Activated CD4-positive, alpha-beta memory T cell treated with anti-CD3 and anti-CD28 coated beads, Interleukin-2, amount 10 ng/mL, durations not matched to agents 7 days and 5 days (primary cell): ENCODE measurements at regions not wholly inside any gene's neighbourhood (a gene's known extent, or its start where the extent isn't known, plus 50 kb on each side); places are given as distances from the start of the nearest gene placed in this dataset.
"Not testable (repeated sequence)": the region's sequence is repeated elsewhere in the genome, so short reads cannot be mapped to it uniquely, and the experiment has no call there.

ENCODE experiments used
- CTCF ChIA-PET: fragments of 350-600 bp; sonication (Branson Sonifier 250); formaldehyde crosslinking; loops from one replicate; lab custom pipeline; 2021; ENCODE audit warnings: antibody characterized with exemption, inconsistent platforms; lab: Charles Lee
- POLR2A ChIA-PET: fragments of 350-600 bp; sonication (Branson Sonifier 250); formaldehyde crosslinking; loops from one replicate; lab custom pipeline; 2021; ENCODE audit warnings: antibody characterized with exemption; lab: Charles Lee
- DNase-seq: peaks from one replicate; pipeline ENCODE4 v3.0.0-alpha.2; 2020
- H3K27ac Mint-ChIP-seq: one replicate; pipeline ENCODE4 v1.8.0; 2021; ENCODE audit warnings: mild to moderate bottlenecking, mixed read lengths
- H3K27me3 Mint-ChIP-seq: one replicate; pipeline ENCODE4 v1.8.0; 2021; ENCODE audit warnings: mixed read lengths
- H3K36me3 Mint-ChIP-seq: one replicate; pipeline ENCODE4 v1.8.0; 2021; ENCODE audit warnings: low read depth, mixed read lengths
- H3K4me1 Mint-ChIP-seq: one replicate; pipeline ENCODE4 v1.8.0; 2021; ENCODE audit warnings: mixed read lengths
- H3K4me3 Mint-ChIP-seq: one replicate; pipeline ENCODE4 v1.8.0; 2021; ENCODE audit warnings: mild to moderate bottlenecking, mixed read lengths
- H3K9me3 Mint-ChIP-seq: one replicate; pipeline ENCODE4 v1.8.0; 2021; ENCODE audit warnings: mixed read lengths

DNA sequence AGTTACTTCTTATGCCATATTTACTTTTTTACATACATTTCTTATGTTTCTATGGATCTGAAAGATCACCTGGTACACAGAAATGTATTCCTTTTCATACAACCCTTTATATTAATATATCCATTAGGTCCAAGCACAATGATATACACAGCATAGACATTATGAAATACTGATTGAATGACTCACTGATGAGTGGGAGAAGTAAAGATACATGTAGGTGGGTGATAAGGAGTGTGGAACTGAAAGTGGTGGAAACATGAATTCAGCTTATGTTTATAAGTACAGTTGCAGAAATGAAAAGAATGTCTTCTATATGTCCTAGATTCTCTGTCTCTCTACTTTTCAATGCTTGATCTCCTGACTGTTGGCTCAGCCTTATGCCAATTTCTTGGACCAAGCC lies 87.9 kb downstream of the YIPF7 start:
- DNase-seq: no peak
- POLR2A ChIA-PET: no interaction called here
- Mint-ChIP-seq H3K36me3 (no peaks in the 10 kb centered on the region), H3K9me3 (no peaks in the 10 kb centered on the region), H3K27ac (no peak overlapping the region), H3K4me3 (no peak overlapping the region), H3K27me3 (no peaks in the 10 kb centered on the region), H3K4me1 (no peaks in the 10 kb centered on the region)
- CTCF ChIA-PET: no interaction called here

DNA sequence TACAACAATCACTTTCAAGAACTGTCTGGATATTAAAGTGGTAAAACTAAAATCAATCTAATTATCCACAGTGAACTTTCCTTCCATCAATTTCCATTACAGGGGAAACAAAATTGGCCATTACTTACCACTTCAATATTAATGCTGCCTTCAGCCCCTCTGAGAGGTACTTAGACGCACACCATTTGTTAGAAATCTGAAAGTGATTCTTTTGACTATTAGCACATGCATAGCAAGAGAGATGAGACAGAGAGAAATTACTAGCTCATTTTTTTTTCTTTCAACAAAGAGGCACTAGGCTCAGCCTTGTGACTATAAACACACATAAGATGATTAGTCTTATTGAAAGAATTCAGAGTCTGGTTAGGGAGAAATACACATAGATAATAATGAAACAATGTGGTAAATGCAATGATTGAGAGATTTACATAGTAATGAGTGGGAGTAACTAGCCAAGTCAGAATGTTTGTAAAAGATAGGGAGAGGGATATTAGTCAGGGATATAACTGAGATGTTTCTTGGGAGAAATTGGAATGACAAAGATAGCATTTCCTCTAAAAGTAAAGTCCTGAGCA lies 93.3 kb downstream of the YIPF7 start:
- Mint-ChIP-seq H3K27me3 (no peaks in the 10 kb centered on the region), H3K36me3 (no peaks in the 10 kb centered on the region), H3K4me3 (no peak overlapping the region), H3K9me3 (no peaks in the 10 kb centered on the region), H3K4me1 (no peaks in the 10 kb centered on the region), H3K27ac (no peak overlapping the region)
- ChIA-PET CTCF (no interaction called here), POLR2A (no interaction called here)
- DNase-seq: no peak

DNA sequence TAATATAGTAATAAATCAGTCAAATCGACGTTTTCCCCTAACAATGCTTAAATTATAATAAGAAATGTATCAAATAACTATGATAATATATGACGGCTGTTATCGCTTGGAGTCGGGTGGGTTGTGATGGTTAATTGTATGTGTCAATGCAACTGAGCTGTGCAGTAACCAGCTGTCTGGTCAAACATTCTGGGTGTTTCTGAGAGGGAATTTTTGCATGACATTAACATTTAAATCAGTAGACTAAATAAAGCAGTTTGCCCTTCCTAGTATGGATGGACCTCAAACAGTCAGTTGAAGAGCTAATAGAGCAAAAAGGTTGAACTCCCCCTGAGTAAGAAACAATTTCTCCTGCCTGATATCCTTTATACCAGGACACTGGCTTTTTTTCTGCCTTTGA lies 96.7 kb downstream of the YIPF7 start:
- POLR2A ChIA-PET: no interaction called here
- Mint-ChIP-seq H3K27me3 (no peaks in the 10 kb centered on the region), H3K4me3 (no peak overlapping the region), H3K36me3 (no peaks in the 10 kb centered on the region), H3K27ac (no peak overlapping the region), H3K9me3 (no peaks in the 10 kb centered on the region), H3K4me1 (no peaks in the 10 kb centered on the region)
- DNase-seq: no peak
- CTCF ChIA-PET: no interaction called here

DNA sequence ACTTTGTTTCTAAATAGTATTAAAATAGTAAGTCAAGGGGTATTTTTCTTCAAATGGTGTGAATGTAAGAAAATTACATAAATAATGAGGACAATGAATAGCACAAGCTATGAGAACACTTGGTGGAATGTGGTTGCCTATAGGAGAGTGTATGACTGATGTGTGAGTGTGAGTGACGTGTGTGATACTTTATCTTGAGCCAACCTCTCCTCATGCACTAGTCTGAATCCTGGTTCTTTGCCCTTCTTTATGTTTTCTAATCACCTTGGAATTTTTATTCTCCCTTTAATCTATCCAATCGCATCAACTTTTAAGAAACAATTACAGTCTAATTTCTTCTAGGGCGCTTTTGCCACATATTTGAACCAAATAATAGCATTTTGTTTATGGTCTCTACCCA lies 98.2 kb downstream of the YIPF7 start:
- no peak for DNase-seq
- H3K4me3 Mint-ChIP-seq: no peak overlapping the region
- no peaks in the 10 kb centered on the region for H3K4me1 Mint-ChIP-seq
- CTCF ChIA-PET: no interaction called here
- H3K27me3 Mint-ChIP-seq: no peaks in the 10 kb centered on the region
- no peaks in the 10 kb centered on the region for H3K36me3 Mint-ChIP-seq
- H3K27ac Mint-ChIP-seq: no peak overlapping the region
- H3K9me3 Mint-ChIP-seq: no peaks in the 10 kb centered on the region
- POLR2A ChIA-PET: no interaction called here

DNA sequence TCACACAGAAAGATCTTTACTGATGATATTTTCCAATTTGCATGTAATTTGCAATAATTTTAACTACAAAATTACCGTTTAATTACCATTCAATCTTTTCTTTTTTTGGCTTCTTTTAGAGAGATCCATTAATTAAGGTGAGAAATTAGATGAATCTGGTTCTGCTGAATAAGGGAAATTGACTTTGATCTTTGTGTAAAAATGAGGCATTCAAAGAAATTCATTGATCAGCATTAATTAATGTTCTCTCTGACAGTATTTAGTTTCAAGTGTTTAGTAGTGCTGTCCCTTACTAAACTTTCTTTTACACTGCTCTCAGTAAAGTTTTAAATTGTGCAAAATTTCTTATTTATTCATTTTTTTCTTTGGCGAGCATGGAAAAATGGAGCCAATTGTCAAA lies 97.2 kb upstream of the KCTD8 start:
- CTCF ChIA-PET: no interaction called here
- POLR2A ChIA-PET: no interaction called here
- H3K27me3 Mint-ChIP-seq: no peaks in the 10 kb centered on the region
- H3K36me3 Mint-ChIP-seq: no peaks in the 10 kb centered on the region
- H3K9me3 Mint-ChIP-seq: no peaks in the 10 kb centered on the region
- H3K4me3 Mint-ChIP-seq: no peak overlapping the region
- DNase-seq: no peak
- no peak overlapping the region for H3K27ac Mint-ChIP-seq
- H3K4me1 Mint-ChIP-seq: no peaks in the 10 kb centered on the region

DNA sequence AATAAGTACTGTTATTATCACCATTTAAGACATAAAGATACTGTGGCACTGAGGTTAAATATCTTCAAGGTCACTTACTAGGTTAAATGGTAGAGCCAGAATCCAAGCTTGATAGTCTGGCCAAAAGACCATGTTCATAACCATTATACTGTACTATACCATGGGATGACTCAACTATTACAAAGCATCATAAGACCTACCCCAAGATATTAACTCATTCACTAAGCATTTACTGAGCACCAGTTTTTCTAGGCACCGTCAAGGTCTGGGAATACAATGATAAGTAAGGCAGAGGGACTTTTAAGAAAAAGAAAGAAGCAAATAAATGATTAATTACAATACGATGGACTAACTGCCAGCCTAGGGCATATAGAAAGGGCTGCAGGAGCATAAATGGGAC lies 95.5 kb upstream of the KCTD8 start:
- no peaks in the 10 kb centered on the region for H3K9me3 Mint-ChIP-seq
- POLR2A ChIA-PET: no interaction called here

DNA sequence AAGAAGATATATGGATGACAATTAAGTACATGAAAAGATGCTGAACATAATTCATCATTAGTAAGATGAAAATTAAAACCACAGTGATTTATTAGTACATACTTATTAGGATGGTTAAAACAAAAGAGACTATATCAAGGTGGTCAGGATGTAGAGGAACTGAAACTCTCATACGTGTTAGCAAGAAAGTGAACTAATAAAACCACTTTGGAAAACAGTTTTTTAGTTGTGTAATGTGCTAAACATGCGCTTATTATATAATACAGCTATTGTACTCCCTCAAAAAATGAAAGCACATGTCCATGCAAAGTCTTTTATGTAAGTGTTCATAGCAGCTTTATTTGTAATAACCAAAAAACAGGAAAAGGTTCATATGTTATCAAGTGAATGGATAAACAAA lies 89.9 kb upstream of the KCTD8 start:
- Mint-ChIP-seq H3K27ac (no peak overlapping the region), H3K27me3 (no peaks in the 10 kb centered on the region), H3K36me3 (no peaks in the 10 kb centered on the region), H3K4me3 (no peak overlapping the region), H3K4me1 (no peaks in the 10 kb centered on the region), H3K9me3 (no peaks in the 10 kb centered on the region)
- POLR2A ChIA-PET: no interaction called here
- DNase-seq: no peak
- CTCF ChIA-PET: no interaction called here

More for the DNA sequence above, 95.5 kb upstream of the KCTD8 start:
- DNase-seq: no peak
- no peaks in the 10 kb centered on the region for H3K4me1 Mint-ChIP-seq
- H3K27ac Mint-ChIP-seq: no peak overlapping the region
- CTCF ChIA-PET: no interaction called here
- no peaks in the 10 kb centered on the region for H3K27me3 Mint-ChIP-seq
- H3K36me3 Mint-ChIP-seq: no peaks in the 10 kb centered on the region
- H3K4me3 Mint-ChIP-seq: no peak overlapping the region

DNA sequence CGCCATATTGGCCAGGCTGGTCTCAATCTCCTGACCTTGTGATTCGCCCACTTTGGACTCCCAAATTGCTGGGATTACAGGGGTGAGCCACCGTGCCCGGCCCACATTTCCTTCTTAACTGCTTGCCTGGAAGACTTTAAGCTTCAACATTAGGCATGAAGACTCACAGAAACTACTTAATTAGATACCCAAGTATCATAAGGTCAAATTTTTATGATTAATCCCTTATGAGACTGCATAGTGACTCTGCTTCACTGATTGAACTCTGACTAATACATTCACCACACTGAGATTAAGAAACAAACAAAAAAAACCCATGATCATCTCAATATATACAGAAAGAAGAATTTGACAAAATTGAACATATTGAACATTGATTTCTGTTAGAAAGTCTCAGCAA lies 87.4 kb upstream of the KCTD8 start:
- Mint-ChIP-seq H3K9me3 (no peaks in the 10 kb centered on the region), H3K36me3 (no peaks in the 10 kb centered on the region), H3K27ac (no peak overlapping the region), H3K4me1 (no peaks in the 10 kb centered on the region), H3K27me3 (no peaks in the 10 kb centered on the region), H3K4me3 (no peak overlapping the region)
- POLR2A ChIA-PET: no interaction called here
- DNase-seq: no peak
- CTCF ChIA-PET: no interaction called here

DNA sequence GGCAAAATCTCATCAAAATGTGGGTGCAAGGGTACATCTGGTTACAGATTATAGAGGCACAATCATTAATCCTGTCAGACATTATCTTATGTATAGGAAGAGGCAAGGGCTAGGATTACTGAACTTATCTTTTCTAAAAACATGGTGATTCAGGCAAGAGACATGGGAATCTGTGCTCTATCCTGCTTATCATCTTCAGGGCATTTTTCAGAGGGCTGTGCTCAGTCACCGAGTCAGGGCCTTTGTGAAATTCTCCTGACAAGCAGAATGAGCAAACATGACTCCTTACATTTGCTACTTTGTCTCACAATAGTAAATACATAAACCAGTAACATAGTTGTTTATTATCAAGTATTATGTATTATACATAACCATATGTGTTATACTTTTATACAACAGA lies 84.2 kb upstream of the KCTD8 start:
- Mint-ChIP-seq H3K9me3 (no peaks in the 10 kb centered on the region), H3K4me1 (no peaks in the 10 kb centered on the region), H3K27ac (no peak overlapping the region), H3K36me3 (no peaks in the 10 kb centered on the region), H3K4me3 (no peak overlapping the region), H3K27me3 (no peaks in the 10 kb centered on the region)
- ChIA-PET CTCF (interaction anchor here (0.6 kb wide), 1 partner anchor 67 kb away, joined by 3 read pairs; no protein-coding TSS in a partner anchor), POLR2A (no interaction called here)
- no peak for DNase-seq

DNA sequence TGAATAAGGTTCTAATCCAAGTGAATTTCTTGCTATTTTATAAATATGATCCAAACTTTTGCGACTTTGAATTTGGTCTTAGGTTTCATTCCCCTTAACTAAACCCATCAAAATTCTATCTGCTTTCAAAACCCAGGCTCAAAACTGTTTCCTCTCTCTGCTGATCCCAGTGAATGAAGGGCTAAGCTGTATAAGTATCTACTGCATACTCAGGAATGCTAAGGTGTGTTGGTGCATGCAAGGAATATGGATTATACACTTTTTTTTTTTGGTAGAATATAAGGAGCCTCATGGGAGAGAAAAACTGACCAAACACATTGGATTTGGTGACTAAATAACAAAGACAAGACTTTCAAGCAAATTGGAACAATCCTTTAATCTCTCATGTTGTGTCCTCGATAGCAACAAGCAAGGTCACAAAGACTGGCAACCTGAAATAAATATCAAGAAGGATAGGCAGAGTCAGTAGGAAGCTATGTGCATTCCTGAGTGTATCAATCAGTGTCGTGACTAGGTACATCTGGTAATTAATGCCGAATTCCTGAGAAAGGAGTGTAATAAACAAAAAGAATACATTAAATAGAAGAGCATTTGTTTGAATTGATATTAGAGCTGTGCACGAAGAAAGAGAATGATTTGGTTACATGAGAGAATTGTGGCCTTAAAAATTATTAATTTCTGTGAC lies 74.3 kb upstream of the KCTD8 start:
- ChIA-PET CTCF (no interaction called here), POLR2A (no interaction called here)
- Mint-ChIP-seq H3K4me3 (no peak overlapping the region), H3K36me3 (no peaks in the 10 kb centered on the region), H3K27me3 (no peaks in the 10 kb centered on the region), H3K27ac (no peak overlapping the region), H3K9me3 (peaks cover 2% of the 10 kb centered on the region), H3K4me1 (no peaks in the 10 kb centered on the region)
- no peak for DNase-seq

DNA sequence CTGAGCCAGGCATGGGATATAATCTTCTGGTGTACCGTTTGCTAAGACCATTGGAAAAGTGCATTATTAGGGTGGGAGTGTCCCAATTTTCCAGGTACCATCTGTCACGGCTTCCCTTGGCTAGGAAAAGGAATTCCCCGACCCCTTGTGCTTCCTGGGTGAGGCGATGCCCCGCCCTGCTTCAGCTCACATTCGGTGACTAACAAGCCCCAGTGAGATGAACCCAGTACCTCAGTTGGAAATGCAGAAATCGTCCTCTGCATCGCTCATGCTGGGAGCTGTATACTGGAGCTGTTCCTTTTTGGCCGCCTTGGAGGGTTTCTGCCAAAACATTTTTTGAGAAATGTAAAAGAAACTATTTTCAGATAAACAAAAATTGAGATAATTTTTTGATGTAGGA lies 53.6 kb upstream of the KCTD8 start:
- H3K9me3 Mint-ChIP-seq, DNase-seq, CTCF ChIA-PET, H3K27ac Mint-ChIP-seq, POLR2A ChIA-PET, H3K27me3 Mint-ChIP-seq, H3K4me1 Mint-ChIP-seq, H3K36me3 Mint-ChIP-seq, H3K4me3 Mint-ChIP-seq: not testable (repeated sequence)
